Natural killer cell (primary cell): ENCODE measurements at regions not wholly inside any gene's neighbourhood (a gene's known extent, or its start where the extent isn't known, plus 50 kb on each side); places are given as distances from the start of the nearest gene placed in this dataset.

Source experiments
- ATAC-seq, 3 donors: fragments of 150-1000 bp in 2 of 3; fragments of 200-7000 bp in 1 of 3; cut with Tn5 transposase; 1 replicate in 1 of 3; 2 replicates in 2 of 3; pipeline ENCODE4 v1.10.0; 2021; ENCODE audit warnings: mild to moderate bottlenecking in 2 of 3, moderate library complexity in 2 of 3
- DNase-seq, 2 donors: peaks; one replicate each; pipeline versions ENCODE4 v3.0.0 to v3.0.0-alpha.2; 2013 to 2021; ENCODE audit warnings: mixed read lengths in 1 of 2
- H3K27ac ChIP-seq: one replicate; pipeline ENCODE4 v1.5.1; 2013; ENCODE audit warnings: mild to moderate bottlenecking, low read length
- H3K27me3 ChIP-seq: one replicate; pipeline ENCODE4 v1.6.1; 2013; ENCODE audit warnings: low read length; ENCODE audit not compliant: control insufficient read depth, insufficient read depth
- H3K36me3 ChIP-seq: one replicate; pipeline ENCODE4 v1.6.1; 2013; ENCODE audit warnings: low read length; ENCODE audit not compliant: control insufficient read depth, insufficient read depth
- H3K4me1 ChIP-seq: one replicate; pipeline ENCODE4 v1.6.1; 2013; ENCODE audit warnings: low read length; ENCODE audit not compliant: control insufficient read depth, insufficient read depth
- H3K4me3 ChIP-seq: one replicate; pipeline ENCODE4 v1.5.1; 2013; ENCODE audit warnings: low read length
- H3K9me3 ChIP-seq: one replicate; pipeline ENCODE4 v1.6.1; 2013; ENCODE audit warnings: low read length; ENCODE audit not compliant: control insufficient read depth, insufficient read depth
- H3K27ac Mint-ChIP-seq, 2 donors: one replicate each; pipeline ENCODE4 v1.8.0; 2022; ENCODE audit warnings: mild to moderate bottlenecking in 2 of 2, mixed read lengths in 2 of 2, moderate library complexity in 1 of 2
- H3K27me3 Mint-ChIP-seq, 2 donors: one replicate each; pipeline ENCODE4 v1.8.0; 2022; ENCODE audit warnings: low read depth in 2 of 2, mixed read lengths in 2 of 2
- H3K36me3 Mint-ChIP-seq: one replicate; pipeline ENCODE4 v1.8.0; 2022; ENCODE audit warnings: mixed read lengths
- H3K4me1 Mint-ChIP-seq, 2 donors: one replicate each; pipeline ENCODE4 v1.8.0; 2022; ENCODE audit warnings: mixed read lengths in 2 of 2
- H3K4me3 Mint-ChIP-seq: one replicate; pipeline ENCODE4 v1.8.0; 2022; ENCODE audit warnings: mild to moderate bottlenecking, moderate library complexity, mixed read lengths
- H3K9me3 Mint-ChIP-seq, 2 donors: one replicate each; pipeline ENCODE4 v1.8.0; 2022; ENCODE audit warnings: mixed read lengths in 2 of 2
- WGBS: methylation state at CpG from one replicate; pipeline ENCODE4 v1.1.7; 2013; ENCODE audit warnings: missing lambda C conversion rate; ENCODE audit not compliant: insufficient coverage; 5-methylcytosine and 5-hydroxymethylcytosine counted together
- intact Hi-C: fragments of 100-400 bp; cut with micrococcal nuclease; formaldehyde crosslinking; loops from one replicate; pipeline ENCODE4 v1.14.2; 2022
- TF ChIP-seq, protein P1 (sequence below): fragments of 200-600 bp; IDR thresholded peaks from one replicate; pipeline ENCODE4 v1.8.0; 2022; ENCODE audit warnings: antibody characterized with exemption

- intact Hi-C loops, result no loop called here
- Histone ChIP-seq H3K4me3 (no peak overlapping the region), H3K36me3 (no peaks in the 10 kb centered on the region), H3K4me1 (no peaks in the 10 kb centered on the region), H3K9me3 (no peaks in the 10 kb centered on the region), H3K27me3 (no peaks in the 10 kb centered on the region), H3K27ac (no peak overlapping the region)
- Mint-ChIP-seq H3K27ac (no peak overlapping the region), H3K9me3 (no peaks in the 10 kb centered on the region), H3K4me1 (no peaks in the 10 kb centered on the region), H3K4me3 (no peak overlapping the region), H3K27me3 (peaks cover 6 to 22% of the 10 kb centered on the region in 2 donors), H3K36me3 (no peaks in the 10 kb centered on the region)
- TF ChIP-seq, protein P1, sequence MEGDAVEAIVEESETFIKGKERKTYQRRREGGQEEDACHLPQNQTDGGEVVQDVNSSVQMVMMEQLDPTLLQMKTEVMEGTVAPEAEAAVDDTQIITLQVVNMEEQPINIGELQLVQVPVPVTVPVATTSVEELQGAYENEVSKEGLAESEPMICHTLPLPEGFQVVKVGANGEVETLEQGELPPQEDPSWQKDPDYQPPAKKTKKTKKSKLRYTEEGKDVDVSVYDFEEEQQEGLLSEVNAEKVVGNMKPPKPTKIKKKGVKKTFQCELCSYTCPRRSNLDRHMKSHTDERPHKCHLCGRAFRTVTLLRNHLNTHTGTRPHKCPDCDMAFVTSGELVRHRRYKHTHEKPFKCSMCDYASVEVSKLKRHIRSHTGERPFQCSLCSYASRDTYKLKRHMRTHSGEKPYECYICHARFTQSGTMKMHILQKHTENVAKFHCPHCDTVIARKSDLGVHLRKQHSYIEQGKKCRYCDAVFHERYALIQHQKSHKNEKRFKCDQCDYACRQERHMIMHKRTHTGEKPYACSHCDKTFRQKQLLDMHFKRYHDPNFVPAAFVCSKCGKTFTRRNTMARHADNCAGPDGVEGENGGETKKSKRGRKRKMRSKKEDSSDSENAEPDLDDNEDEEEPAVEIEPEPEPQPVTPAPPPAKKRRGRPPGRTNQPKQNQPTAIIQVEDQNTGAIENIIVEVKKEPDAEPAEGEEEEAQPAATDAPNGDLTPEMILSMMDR, result no peak
- no peak for DNase-seq
- no peak for ATAC-seq
- WGBS, result 84% methylated on average over 9 of the region's 9 CpGs
Observed at GRCh38 chr2:45072064-45072861, 63.0 kb upstream of the SIX2 start.

DNA sequence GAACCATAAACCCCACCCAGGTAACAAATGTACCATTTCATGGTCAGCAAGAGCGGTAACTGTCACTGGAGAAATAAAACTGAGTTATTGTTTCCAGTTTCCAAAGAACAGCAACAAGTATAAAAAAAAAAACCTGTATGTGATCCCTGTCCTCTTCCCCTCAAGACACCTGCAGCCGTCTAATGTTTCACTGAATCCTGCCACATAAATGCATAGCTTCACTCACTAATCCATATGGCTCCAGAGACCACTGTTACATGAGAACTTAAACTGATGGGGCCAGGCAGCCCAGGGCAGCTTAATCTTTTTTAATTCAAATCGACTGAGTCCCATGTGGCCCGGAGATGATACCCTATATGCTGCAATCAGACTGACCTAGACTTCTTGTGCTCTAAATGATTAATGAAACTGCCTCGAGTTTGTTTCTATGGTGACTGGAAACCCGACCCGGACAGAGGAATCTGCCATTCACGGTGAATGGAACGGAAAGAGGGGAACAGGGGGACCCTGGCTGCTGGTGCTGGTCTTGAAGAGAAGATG, 60.9 kb upstream of the SIX2 start:
- Mint-ChIP-seq H3K36me3 (no peaks in the 10 kb centered on the region), H3K4me1 (no peaks in the 10 kb centered on the region), H3K9me3 (no peaks in the 10 kb centered on the region), H3K27ac (no peak overlapping the region), H3K4me3 (no peak overlapping the region), H3K27me3 (peaks cover 6 to 37% of the 10 kb centered on the region in 2 donors)
- Histone ChIP-seq H3K27me3 (no peaks in the 10 kb centered on the region), H3K4me3 (no peak overlapping the region), H3K27ac (no peak overlapping the region), H3K4me1 (no peaks in the 10 kb centered on the region), H3K36me3 (no peaks in the 10 kb centered on the region), H3K9me3 (no peaks in the 10 kb centered on the region)
- DNase-seq (no peak), ATAC-seq (no peak)
- TF ChIP-seq, protein P1, result no peak
- 77% methylated on average over 9 of the region's 9 CpGs for WGBS
- intact Hi-C loops, result no loop called here

DNA sequence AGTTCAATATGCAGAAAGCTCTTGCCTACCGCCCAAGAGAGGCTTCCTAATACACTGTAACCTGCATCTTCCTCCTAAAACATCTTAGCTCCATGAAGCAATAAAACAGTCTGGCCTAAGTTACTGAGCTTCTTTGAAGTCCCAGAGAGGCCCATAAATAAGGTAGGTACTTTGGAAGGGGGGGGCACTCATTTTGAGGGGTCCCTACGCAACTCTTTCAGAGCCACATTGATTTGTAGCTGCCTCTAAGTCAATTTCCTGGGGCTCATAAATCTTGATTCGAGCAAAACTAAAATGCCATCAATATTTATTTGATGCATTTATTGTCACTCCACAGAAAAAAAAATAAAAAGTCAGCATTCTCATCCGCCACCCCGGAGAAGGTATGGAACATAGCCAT, 60.4 kb upstream of the SIX2 start:
- Mint-ChIP-seq H3K36me3 (no peaks in the 10 kb centered on the region), H3K4me1 (no peaks in the 10 kb centered on the region)

More for the DNA sequence above, 60.4 kb upstream of the SIX2 start:
- H3K27me3 ChIP-seq, result no peaks in the 10 kb centered on the region
- H3K36me3 ChIP-seq, result no peaks in the 10 kb centered on the region
- no peaks in the 10 kb centered on the region for H3K4me1 ChIP-seq
- Mint-ChIP-seq H3K4me3 (no peak overlapping the region), H3K27me3 (peaks cover 6 to 38% of the 10 kb centered on the region in 2 donors), H3K9me3 (no peaks in the 10 kb centered on the region), H3K27ac (no peak overlapping the region)
- ATAC-seq, result no peak
- TF ChIP-seq, protein P1, result no peak
- DNase-seq, result no peak
- H3K9me3 ChIP-seq, result no peaks in the 10 kb centered on the region
- H3K4me3 ChIP-seq, result no peak overlapping the region
- no peak overlapping the region for H3K27ac ChIP-seq
- 85% methylated on average over 5 of the region's 5 CpGs for WGBS
- intact Hi-C loops, result no loop called here
